ENCODE measurements at regions not wholly inside any gene's neighbourhood (a gene's known extent, or its start where the extent isn't known, plus 50 kb on each side); places are given as distances from the start of the nearest gene placed in this dataset.

- TF ChIP-seq NR2F2 (IDR thresholded peaks at IDR 0.05) (no peak), CTCF (IDR thresholded peaks at IDR 0.05; ENCODE audit: low read depth, low read length, missing input control) (no peak)
These were observed 94.4 kb upstream of the XPO1 start (continued) for GRCh38 chr2:61632276-61633169.

- Histone ChIP-seq H3K4me1 (ENCODE audit: control insufficient read depth in 4 of 4, insufficient read depth in 4 of 4, low read length in 3 of 4) (peaks cover 1 to 4% (median 4%) of the 10 kb centered on the region in 4 donors), H3K9ac (ENCODE audit: low read depth in 1 of 2, low read length in 2 of 2) (no peak overlapping the region), H3K27ac (ENCODE audit: low read depth in 1 of 2, low read length in 2 of 2) (no peak overlapping the region), H3K4me3 (ENCODE audit: low read depth in 1 of 3, low read length in 3 of 3) (no peak overlapping the region), H3K27me3 (ENCODE audit: control insufficient read depth in 4 of 4, insufficient read depth in 4 of 4, low read length in 3 of 4) (no peaks in the 10 kb centered on the region), H3K36me3 (ENCODE audit: control insufficient read depth in 4 of 4, insufficient read depth in 3 of 4, low read depth in 1 of 4, low read length in 3 of 4) (no peaks in the 10 kb centered on the region), H3K9me3 (ENCODE audit: control insufficient read depth in 4 of 4, low read length in 3 of 4) (no peaks in the 10 kb centered on the region)
- WGBS, result 97% methylated on average over 2 of the region's 2 CpGs
- DNase-seq (ENCODE audit: low spot score), result no peak
- TF ChIP-seq HNF4A (conservative IDR thresholded peaks at IDR 0.05) (no peak), RXRA (IDR thresholded peaks at IDR 0.05) (no peak), REST (IDR thresholded peaks at IDR 0.05) (no peak), FOXA2 (IDR thresholded peaks at IDR 0.05) (no peak), HNF4G (IDR thresholded peaks at IDR 0.05) (no peak), YY1 (IDR thresholded peaks at IDR 0.05) (no peak), EGR1 (IDR thresholded peaks at IDR 0.05; ENCODE audit: low read depth in 2 of 2) (no peak), JUND (IDR thresholded peaks at IDR 0.05) (no peak), TAF1 (conservative IDR thresholded peaks at IDR 0.05) (no peak), CTCF (IDR thresholded peaks at IDR 0.05; ENCODE audit: low read depth, low read length, missing input control) (no peak), FOXA1 (IDR thresholded peaks at IDR 0.05) (no peak), RAD21 (IDR thresholded peaks at IDR 0.05) (no peak), GABPA (IDR thresholded peaks at IDR 0.05 in 1 of 2, conservative IDR thresholded peaks at IDR 0.05 in 1 of 2) (no peak)
- TF ChIP-seq, protein P1, sequence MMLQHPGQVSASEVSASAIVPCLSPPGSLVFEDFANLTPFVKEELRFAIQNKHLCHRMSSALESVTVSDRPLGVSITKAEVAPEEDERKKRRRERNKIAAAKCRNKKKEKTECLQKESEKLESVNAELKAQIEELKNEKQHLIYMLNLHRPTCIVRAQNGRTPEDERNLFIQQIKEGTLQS (IDR thresholded peaks at IDR 0.05), result no peak
- TF ChIP-seq, protein P2, sequence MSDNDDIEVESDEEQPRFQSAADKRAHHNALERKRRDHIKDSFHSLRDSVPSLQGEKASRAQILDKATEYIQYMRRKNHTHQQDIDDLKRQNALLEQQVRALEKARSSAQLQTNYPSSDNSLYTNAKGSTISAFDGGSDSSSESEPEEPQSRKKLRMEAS (IDR thresholded peaks at IDR 0.05), result no peak
These were observed 93.2 kb upstream of the XPO1 start for GRCh38 chr2:61631321-61631720.

Data from liver (tissue), 8 donors.